GM21367 (cell line): ENCODE measurements at regions not wholly inside any gene's neighbourhood (a gene's known extent, or its start where the extent isn't known, plus 50 kb on each side); places are given as distances from the start of the nearest gene placed in this dataset.
"Not testable (repeated sequence)": the region's sequence is repeated elsewhere in the genome, so short reads cannot be mapped to it uniquely, and the experiment has no call there.

Source experiments
- ATAC-seq: cut with Tn5 transposase; IDR thresholded peaks from one replicate; pipeline ENCODE4 v1.9.1; 2021; ENCODE audit not compliant: unreplicated experiment

DNA sequence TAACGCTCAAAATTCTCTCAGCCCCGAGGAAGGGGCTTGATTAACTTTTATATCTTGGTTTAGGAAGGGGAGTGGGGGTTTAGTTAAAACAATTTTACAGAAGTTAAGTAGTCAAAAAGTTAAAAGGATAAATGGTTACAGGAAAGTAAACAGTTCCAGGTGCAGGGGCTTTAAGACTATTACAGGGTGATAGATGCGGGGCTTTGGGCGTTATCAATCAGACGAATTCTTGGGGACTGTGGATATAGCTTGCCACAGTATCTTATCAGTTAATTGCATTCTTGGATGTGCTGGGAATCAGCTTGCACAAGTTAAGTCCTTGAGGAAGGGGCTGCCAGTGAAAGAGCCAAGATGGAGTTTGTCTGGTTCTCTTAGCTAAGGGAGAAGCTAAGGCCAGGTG, 616.2 kb downstream of the XPNPEP1 start:
- ATAC-seq = not testable (repeated sequence)

DNA sequence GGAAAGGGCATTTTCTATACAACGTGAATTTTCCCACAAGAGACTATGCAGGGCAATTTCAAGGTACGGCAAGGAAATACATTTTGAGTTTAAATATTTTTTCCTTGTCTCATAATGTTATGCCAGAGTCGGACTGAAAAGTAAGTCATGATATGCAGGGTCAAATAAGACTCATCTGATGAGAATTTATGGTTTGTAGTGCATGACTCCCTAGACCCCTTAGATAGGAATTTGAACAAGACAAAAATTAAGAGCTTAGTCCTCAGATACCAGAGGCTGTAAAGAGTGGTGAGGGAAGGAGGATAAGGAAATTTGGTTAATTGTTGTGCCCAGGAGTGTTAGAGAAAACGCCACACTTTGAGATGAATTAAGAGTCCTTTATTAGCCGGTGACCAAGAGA, 616.6 kb downstream of the XPNPEP1 start:
- ATAC-seq = no peak

GRCh38 chr10:109287858-109288257, 635.5 kb downstream of the XPNPEP1 start:
- no peak for ATAC-seq

- ATAC-seq = no peak
These were observed 640.8 kb downstream of the XPNPEP1 start for GRCh38 chr10:109282510-109282909.

- ATAC-seq = no peak
These were observed 642.0 kb downstream of the XPNPEP1 start for GRCh38 chr10:109281347-109281746.

DNA sequence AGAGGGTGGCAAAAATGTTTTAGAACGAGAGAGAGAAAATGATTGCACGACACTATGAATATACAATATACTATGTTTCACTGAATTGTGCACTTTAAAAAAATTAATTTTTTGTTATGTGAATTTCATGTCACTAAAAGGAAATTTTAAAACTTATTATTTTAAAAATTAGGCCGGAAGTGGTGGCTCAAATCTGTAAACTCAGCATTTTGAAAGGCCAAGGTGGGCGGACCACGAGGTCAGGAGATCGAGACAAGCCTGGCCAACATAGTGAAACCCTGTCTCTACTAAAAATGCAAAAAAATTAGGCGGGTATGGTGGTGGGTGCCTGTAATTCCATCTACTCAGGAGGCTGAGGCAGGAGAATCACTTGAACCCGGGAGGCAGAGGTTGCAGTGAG, 642.5 kb downstream of the XPNPEP1 start:
- ATAC-seq = no peak

DNA sequence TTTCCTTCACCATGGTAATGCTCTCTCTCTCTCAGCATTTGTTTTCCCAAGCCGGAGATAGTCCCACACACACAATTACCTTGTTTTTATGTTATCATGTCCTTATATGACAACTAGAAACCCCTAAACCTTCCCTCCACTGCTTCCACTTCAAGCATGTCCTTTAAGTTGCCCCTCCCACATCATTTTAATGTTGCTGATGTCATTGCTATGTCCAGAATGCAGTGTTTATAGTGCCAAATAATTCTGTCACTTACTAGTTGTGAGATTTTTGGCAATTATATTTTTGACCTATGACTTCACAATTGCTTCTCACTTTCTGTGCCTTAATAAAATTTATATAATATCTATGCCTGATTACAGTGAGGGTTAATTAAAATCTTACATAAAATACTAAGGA, 645.9 kb downstream of the XPNPEP1 start:
- no peak for ATAC-seq

- ATAC-seq = no peak
These were observed 647.4 kb downstream of the XPNPEP1 start for GRCh38 chr10:109275960-109276359.

- no peak for ATAC-seq
These were observed 648.6 kb downstream of the XPNPEP1 start for GRCh38 chr10:109274681-109275080.

- no peak for ATAC-seq
These were observed 653.1 kb downstream of the XPNPEP1 start for GRCh38 chr10:109270173-109270572.

- ATAC-seq = no peak
These were observed 659.3 kb downstream of the XPNPEP1 start for GRCh38 chr10:109264004-109264403.

GRCh38 chr10:109261231-109261630, 662.1 kb downstream of the XPNPEP1 start:
- ATAC-seq = no peak

DNA sequence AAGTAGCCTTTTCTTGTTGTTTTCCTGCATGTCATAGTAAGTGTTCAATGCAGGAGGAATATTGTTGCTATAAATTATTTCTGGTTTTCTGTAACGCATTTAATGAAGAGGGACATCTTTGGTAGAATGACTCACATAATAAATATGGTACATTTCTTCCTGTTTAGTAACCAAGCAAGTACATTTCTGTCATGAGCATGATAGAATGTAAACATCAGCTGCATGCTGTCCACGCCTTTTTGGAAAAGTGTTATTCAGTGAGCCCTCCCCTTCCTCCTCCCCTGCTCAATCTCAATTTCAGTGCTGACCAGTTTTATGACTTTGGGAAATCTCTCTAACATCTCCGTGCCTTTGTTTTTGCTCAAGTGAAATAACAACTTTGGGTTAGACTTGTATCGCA, 664.0 kb downstream of the XPNPEP1 start:
- no peak for ATAC-seq

- no peak for ATAC-seq
These were observed 670.0 kb downstream of the XPNPEP1 start for GRCh38 chr10:109253306-109253705.

DNA sequence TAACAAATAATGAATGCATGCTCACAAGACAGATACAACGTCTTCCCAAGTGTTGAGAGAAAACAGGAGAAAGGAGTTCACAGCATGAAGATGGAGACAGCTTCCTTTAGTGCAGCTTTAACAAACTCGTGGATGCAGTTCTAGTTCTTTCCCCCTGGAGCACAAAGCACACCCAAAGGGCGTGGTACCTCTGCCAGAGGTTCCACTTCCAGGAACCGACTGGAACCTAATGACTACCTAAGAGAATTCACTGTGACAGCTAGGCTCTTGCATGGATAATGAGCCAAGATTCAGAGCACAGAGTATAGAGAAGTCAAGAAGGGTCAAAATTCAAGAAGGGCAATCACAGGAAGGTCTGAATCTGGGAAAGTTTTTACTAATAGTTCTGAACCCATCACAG, 673.2 kb downstream of the XPNPEP1 start:
- ATAC-seq = no peak

DNA sequence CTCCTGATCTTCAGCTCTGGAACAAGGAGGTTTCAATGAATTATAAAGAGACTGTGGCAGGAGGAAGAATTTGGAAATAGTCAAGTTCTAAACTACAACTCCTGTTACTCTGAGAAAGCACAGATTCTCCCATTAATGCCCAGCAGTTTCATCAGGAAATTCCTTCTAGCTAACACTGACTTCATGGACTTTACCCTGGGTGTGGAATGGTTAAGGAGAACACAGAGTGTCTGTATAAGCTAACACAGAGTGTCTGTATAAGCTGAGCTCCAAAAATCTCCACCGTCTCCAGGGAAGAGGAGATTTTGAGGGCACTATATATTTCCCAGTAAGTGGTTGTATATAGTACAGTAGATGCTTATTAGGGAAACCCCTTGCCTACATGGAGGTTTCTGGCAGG, 675.5 kb downstream of the XPNPEP1 start:
- ATAC-seq = no peak

- no peak for ATAC-seq
These were observed 677.5 kb downstream of the XPNPEP1 start for GRCh38 chr10:109245821-109246220.

GRCh38 chr10:109239371-109239770, 683.9 kb downstream of the XPNPEP1 start:
- ATAC-seq = no peak

DNA sequence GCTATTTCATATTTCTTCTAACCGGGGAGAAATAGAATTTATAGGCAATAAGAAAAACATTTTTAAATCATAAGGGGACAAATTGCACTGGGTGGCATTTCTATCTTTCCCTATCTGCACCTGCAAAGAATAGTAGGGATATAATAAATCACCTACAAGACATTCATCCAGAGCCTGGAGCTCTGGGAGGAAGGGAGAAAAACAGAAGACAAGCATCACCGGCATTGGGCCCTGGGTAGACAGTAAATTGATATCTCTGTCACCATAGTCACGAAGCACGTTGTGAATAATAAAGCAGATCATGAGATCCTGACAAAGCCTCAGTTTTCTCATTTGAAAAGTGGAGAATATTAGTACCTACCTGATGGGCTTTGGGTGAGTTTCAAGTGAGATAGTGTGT, 685.6 kb downstream of the XPNPEP1 start:
- no peak for ATAC-seq

DNA sequence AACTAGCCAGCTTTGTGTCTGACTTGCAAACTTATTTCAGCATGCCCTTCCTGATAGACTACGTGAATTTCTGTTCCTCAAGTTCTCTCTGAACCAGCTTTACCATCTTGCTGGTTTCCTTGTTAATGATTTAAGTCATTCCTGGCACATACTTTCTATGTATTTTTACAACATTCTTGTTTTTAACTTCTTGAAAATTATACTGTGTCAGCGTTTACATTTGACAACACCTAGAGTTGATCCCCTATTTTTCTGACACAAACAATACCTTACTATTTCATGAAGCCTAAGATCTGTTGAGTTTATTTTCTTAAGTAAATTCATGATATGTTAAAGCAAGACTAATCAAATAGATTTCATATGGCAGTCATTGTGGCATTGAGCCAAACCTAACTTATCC, 686.3 kb downstream of the XPNPEP1 start:
- no peak for ATAC-seq

- ATAC-seq = not testable (repeated sequence)
These were observed 699.8 kb downstream of the XPNPEP1 start for GRCh38 chr10:109223533-109223932.

DNA sequence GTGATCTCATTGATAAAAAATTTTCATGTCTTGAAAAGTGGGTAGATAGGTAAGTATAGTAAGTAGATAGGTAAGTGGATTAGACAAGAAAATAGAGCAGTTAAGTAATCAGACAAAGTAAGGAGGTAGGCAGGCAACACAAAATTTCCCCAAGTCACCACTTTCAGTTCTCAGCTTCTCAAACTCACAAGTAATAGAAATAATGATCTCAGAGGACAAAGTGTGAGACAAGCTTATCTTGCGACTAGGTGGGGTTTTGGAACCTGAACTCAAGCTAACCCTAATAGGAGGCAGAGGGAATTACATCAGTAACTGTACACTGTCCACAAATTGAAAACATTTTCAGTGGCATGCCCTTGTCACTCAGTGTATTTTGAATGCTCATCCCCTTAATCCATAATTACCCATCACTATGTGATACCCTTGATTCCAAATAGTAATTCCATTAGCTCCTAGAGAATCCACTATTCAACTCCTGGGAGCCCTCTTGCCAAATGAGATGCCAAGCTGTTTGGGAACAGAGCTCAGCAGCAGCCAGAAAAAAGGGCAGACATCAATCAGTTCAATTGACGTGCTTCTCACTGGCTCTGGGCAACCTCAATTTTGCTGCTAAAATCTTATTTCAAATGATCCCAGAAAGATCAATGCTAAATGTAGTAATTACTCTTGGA, 703.2 kb downstream of the XPNPEP1 start:
- no peak for ATAC-seq

DNA sequence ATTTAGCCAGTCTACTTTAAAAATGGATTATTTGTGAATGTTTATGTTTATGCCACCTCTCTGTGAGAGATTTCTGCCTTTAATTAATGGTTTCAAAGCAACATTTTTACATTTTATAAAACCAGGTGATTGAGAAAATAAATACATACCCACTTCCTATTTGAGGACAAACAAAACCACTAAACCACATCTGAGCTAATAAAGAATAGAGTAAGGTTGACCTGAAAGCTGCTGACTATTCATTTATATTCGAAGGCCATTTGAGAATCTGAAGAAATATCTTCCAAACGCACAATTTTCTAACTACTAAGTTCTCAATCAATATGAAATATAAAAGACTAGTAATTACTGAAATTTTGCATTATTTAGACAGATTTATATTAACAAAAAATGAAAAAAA, 705.1 kb downstream of the XPNPEP1 start:
- ATAC-seq = no peak
